ENCODE measurements at regions not wholly inside any gene's neighbourhood (a gene's known extent, or its start where the extent isn't known, plus 50 kb on each side); places are given as distances from the start of the nearest gene placed in this dataset.
"Not testable (repeated sequence)": the region's sequence is repeated elsewhere in the genome, so short reads cannot be mapped to it uniquely, and the experiment has no call there.

DNA sequence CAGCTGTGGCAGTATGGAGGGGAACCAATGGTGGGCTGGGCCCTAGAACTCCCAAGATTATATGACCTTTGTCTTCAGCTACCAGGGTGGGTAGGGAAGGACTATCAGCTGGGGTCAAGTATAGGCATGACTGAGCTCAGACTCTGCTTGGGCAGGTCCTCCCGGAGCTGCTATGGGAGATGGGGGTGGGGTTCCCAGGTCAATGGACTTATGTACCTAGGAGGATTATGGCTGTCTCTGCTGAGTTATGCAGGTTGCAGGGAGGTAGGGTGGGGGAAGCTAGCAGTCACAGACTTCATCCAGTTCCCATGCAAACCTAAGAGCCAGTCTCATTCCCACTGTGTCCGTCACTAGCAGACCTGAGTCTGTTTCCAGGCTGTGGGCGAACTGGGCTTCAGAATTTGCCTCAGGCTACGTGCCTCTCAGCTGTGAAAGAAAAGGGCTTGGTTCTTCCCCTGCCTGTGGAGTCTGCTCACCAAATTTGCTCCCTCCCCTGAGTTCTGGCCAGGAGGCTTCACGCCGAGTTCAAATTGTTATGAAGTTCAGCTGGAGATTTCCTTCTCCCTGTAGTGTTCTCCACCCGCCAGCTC, 985.8 kb upstream of the NRXN1 start:
- ATAC-seq (no peak), DNase-seq (no peak)

GRCh38 chr2:52006821-52007366, 975.0 kb upstream of the NRXN1 start:
- not testable (repeated sequence) for ATAC-seq, DNase-seq

DNA sequence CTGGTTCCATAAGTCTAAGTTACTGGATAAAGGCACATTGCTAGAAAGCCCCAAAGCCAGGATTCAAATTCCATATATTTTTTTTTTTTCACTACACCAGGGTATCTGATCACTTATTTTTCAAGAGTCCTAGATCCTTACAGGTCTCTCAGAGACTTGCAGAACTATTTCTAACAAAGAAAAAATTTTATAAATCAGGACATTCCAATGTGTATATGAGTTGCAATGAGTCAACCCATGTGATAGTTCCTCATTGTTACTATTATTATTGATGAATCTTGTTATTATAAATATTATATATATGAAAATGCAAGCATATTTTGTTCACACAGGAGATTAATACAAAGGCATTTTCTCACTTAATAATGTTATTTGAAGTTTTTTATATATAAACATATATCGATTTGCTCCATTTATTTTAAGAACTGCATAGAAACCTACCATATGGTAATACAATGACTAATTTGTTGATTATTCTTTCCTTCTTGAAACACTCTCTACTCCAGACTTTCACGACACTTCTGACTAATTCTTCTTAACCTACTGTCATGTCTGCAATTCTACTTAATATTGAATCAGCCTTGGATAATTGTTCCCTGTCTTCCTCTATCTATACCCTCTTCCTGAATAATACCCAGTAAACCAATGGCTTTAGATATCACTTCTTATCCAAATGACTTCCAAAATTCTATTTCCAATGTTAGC, 968.4 kb upstream of the NRXN1 start:
- no peak for ATAC-seq
- DNase-seq, result no peak

GRCh38 chr2:51998890-51999289, 967.0 kb upstream of the NRXN1 start:
- ATAC-seq, result no peak

DNA sequence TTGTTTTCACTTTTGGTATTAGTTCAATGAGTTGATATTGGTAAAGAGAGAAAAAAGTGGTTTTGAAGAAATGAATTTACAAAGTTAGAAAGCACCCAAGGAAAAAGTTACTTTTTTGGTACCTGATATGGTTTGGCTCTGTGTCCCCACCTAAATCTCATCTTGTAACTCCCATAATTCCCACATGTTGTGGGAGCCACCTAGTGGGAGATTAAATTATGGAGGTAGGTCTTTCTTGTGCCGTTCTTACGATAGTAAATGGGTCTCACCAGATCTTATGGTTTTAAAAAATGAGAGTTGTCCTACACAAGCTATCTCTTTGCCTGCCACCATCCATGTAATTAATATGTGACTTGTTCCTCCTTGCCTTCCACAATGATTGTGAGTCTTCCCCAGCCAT, 965.6 kb upstream of the NRXN1 start:
- ATAC-seq (no peak), DNase-seq (no peak)

More at GRCh38 chr2:51998890-51999289, 967.0 kb upstream of the NRXN1 start:
- DNase-seq, result no peak

- DNase-seq (no peak), ATAC-seq (no peak)
These were observed 963.4 kb upstream of the NRXN1 start for GRCh38 chr2:51995293-51995692.

DNA sequence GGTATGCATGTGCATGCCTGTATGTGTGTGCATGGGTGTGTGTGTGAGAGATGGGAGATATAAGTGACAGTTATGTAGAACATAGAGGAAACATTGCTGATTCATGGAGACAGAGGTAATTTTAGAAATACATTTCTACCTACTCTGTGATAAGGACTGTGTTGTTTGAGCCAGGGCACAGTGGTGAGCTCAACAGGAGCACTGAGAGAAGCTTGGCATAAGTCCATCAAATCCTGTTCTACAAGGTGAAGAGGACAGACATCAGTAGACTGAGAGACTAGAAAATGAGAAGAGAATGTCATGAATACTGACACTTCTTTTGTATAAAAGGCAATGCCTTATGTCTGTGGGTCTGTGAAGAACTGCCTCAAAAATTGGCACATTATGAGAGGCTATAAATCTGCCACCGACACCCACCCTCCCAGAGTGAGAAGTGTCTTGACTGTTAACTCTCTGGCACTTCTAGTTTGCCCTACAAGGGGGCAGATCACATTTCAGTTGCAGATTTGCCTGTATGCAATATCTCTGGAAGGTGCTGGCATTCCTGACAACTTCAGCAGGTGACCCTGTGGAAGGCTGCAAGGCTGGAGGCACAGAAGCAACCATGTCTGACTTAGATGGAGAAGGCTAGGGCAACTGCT, 962.3 kb upstream of the NRXN1 start:
- DNase-seq (no peak), ATAC-seq (no peak)

DNA sequence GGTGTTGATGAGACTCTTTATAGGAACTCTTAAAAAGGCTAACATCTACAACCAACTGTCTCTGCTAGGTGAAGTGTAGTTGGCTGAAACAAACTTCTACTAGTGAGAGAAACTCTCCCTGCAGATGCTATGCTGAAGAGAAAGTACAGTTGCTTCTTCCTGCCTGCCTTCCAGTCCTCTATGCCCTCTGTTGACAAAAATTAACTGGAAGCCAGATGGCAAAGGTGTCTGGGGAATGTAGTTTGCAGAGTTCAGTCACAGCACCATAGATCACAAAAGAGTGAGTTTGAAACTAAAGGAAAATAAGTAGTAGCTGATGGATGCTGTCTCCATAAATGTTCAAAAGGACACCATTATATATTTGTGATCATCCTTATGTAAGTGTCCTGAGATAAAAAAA, 958.8 kb upstream of the NRXN1 start:
- no peak for DNase-seq
- no peak for ATAC-seq

- ATAC-seq (no peak), DNase-seq (no peak)
These were observed 954.2 kb upstream of the NRXN1 start for GRCh38 chr2:51986101-51986500.

- DNase-seq, result no peak
- ATAC-seq, result no peak
These were observed 949.9 kb upstream of the NRXN1 start for GRCh38 chr2:51981783-51982182.

DNA sequence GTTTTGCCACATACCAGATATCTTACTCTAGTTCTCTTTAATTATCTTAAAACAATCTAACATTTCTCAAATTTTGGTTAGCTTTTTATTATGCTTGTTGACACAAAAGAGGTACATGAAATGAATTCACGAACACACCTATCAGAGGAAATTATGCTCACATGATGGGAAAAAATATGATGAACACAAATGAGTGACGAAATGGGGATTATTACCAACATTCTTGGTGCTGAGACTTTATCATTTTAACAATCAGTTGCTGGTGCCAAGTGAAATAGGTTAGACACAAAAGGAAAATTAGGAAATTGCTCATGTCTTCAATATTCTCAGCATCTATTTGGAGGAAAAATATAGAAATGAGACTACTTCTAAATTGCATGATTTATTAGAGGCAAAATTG, 944.7 kb upstream of the NRXN1 start:
- no peak for ATAC-seq
- no peak for DNase-seq

DNA sequence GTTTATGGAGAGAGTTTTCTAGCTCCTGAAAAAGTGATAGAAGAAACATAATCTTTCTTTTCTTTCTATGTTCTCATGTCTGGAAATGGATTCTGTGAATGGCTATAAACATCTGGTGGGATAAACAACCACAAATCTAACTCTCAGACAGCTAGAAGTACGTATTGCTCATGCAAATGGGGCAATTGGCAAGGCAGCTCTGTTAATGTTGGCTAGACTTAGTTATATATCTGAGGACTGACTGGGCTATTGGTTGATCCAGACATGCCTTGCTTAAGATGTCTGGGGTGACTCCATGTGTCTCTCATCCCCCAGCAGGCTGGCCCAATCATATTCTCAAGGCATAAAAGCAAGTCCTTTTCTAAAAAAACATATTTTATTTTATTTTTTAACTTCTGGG, 939.2 kb upstream of the NRXN1 start:
- ATAC-seq (no peak), DNase-seq (no peak)

- ATAC-seq (no peak), DNase-seq (no peak)
These were observed 937.4 kb upstream of the NRXN1 start for GRCh38 chr2:51969347-51969746.

- DNase-seq (no peak), ATAC-seq (no peak)
These were observed 929.0 kb upstream of the NRXN1 start for GRCh38 chr2:51960841-51961335.

DNA sequence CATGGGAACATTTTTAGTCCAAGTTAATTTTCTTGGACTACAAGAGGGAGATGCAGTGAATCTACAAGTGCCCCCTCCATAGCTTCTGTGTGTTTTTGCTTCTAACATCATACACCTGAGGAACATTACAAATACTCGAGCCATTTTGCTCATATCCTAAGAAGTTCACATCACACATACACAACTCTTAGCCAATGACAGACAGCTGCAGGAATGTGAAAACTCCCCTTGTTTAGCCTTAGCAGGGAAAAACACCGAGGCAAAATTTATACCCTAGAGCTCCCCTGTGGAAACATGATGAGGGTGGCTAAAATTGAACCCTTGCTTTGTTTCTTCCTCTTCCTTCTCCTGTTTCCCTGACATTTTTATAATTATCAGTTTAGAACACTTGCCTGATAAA, 928.3 kb upstream of the NRXN1 start:
- DNase-seq, result no peak
- ATAC-seq, result no peak

DNA sequence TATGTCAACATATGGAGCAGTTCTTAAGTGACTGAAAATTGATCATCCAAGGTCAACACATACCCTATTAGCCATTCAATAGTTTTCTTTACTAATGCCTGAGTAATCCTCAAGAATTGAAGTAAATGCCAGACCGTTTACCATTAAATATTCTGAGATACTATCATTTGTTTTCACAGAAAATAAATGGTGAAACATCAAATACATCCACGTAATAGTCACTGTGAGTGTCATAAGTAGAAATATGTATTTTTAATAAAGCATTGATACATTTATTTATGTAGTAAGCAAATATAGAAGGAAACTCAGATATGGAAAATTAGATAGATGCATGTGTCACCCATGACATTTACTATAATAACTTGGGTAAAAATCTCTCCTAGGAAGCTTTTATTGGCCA, 927.8 kb upstream of the NRXN1 start:
- ATAC-seq (no peak), DNase-seq (no peak)

DNA sequence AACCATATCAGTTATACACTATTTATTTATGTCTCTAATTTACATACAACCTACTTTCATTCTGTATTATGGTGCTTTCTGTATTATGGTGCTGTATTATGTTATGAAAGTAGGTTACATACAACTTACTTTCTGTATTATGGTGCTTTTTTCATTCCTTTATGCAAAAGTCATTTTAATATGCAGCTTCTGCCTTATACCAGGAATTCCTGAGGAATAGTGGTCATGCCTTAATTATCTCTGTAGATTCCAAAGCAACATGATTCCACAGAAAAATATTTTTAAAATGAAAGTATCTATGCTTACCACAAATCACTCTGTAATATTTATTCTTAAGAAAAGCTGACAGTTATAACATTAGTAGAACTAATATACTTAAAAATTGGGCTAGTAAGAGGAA, 922.0 kb upstream of the NRXN1 start:
- no peak for DNase-seq
- ATAC-seq, result no peak

DNA sequence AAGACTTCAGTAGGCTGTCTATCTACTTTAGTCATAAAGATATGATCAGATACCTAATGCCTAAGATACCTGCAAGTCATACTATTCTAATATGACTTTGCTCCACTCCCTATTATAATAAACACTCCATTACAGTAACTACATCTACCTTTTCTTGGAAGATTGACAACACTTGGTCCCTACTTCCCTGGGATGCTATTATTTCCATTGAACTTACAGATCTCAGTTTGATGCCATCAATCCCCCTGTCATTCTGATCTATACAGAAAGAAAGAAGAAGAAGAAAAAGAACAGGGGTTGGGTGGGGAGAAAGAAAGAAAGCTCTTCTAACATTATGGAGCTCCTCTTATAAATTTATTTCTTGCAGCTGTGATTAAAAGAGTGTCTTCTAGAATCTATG, 889.1 kb upstream of the NRXN1 start:
- no peak for ATAC-seq
- DNase-seq, result no peak

- ATAC-seq (no peak), DNase-seq (no peak)
These were observed 888.6 kb upstream of the NRXN1 start for GRCh38 chr2:51920509-51920908.

GRCh38 chr2:51919395-51919794, 887.5 kb upstream of the NRXN1 start:
- DNase-seq, result no peak
- no peak for ATAC-seq

- no peak for ATAC-seq
These were observed 886.2 kb upstream of the NRXN1 start for GRCh38 chr2:51918113-51918512.

GRCh38 chr2:51903728-51904127, 871.8 kb upstream of the NRXN1 start:
- no peak for DNase-seq
- ATAC-seq, result no peak

More at GRCh38 chr2:51918113-51918512, 886.2 kb upstream of the NRXN1 start:
- no peak for DNase-seq

- ATAC-seq (no peak), DNase-seq (no peak)
These were observed 867.7 kb upstream of the NRXN1 start for GRCh38 chr2:51899643-51900042.

Measured in stimulated activated naive CD8-positive, alpha-beta T cell treated with anti-CD3 and anti-CD28 coated beads, Interleukin-15, Interleukin-2, amounts not matched to agents 100 U/mL and 50 U/mL, for 24 hours (primary cell).